ENCODE measurements at regions not wholly inside any gene's neighbourhood (a gene's known extent, or its start where the extent isn't known, plus 50 kb on each side); places are given as distances from the start of the nearest gene placed in this dataset.

GRCh38 chr17:77375917-77376651 lies 235.3 kb downstream of the SEC14L1 start:
- intact Hi-C loops (cut with micrococcal nuclease), result loop anchor here (10.0 kb wide), 1 partner anchor 579 kb away; the partner anchor contains the start of gene TNRC6C
- Mint-ChIP-seq H3K27ac (peak overlapping the region; percentile 74), H3K27me3 (ENCODE audit: low read depth) (no peaks in the 10 kb centered on the region), H3K36me3 (ENCODE audit: low read depth) (peaks cover 18% of the 10 kb centered on the region), H3K4me3 (ENCODE audit: low read depth) (peak overlapping the region; percentile 88), H3K4me1 (ENCODE audit: low read depth) (peaks cover 55% of the 10 kb centered on the region), H3K9me3 (no peaks in the 10 kb centered on the region)
- peak; percentile 74 for DNase-seq (ENCODE audit: low spot score)

GRCh38 chr17:77376795-77377709 lies 236.3 kb downstream of the SEC14L1 start:
- peak overlapping the region; percentile 46 for H3K27ac Mint-ChIP-seq
- H3K36me3 Mint-ChIP-seq (ENCODE audit: low read depth), result peaks cover 20% of the 10 kb centered on the region
- no peaks in the 10 kb centered on the region for H3K9me3 Mint-ChIP-seq
- intact Hi-C loops (cut with micrococcal nuclease), result loop anchor here (10.0 kb wide), 1 partner anchor 578 kb away; the partner anchor contains the start of gene TNRC6C
- peaks cover 56% of the 10 kb centered on the region for H3K4me1 Mint-ChIP-seq (ENCODE audit: low read depth)
- no peaks in the 10 kb centered on the region for H3K27me3 Mint-ChIP-seq (ENCODE audit: low read depth)
- no peak for DNase-seq (ENCODE audit: low spot score)
- peak overlapping the region; percentile 88 for H3K4me3 Mint-ChIP-seq (ENCODE audit: low read depth)

GRCh38 chr17:77377710-77378235 lies 237.0 kb downstream of the SEC14L1 start:
- DNase-seq (ENCODE audit: low spot score), result no peak
- H3K36me3 Mint-ChIP-seq (ENCODE audit: low read depth), result peaks cover 20% of the 10 kb centered on the region
- H3K4me1 Mint-ChIP-seq (ENCODE audit: low read depth), result peaks cover 58% of the 10 kb centered on the region
- no peaks in the 10 kb centered on the region for H3K9me3 Mint-ChIP-seq
- H3K27ac Mint-ChIP-seq, result peak overlapping the region; percentile 1
- peak overlapping the region; percentile 30 for H3K4me3 Mint-ChIP-seq (ENCODE audit: low read depth)
- no peaks in the 10 kb centered on the region for H3K27me3 Mint-ChIP-seq (ENCODE audit: low read depth)
- intact Hi-C loops (cut with micrococcal nuclease), result loop anchor here (10.0 kb wide), 1 partner anchor 577 kb away; the partner anchor contains the start of gene TNRC6C

- H3K27ac Mint-ChIP-seq, result no peak overlapping the region
- H3K4me3 Mint-ChIP-seq (ENCODE audit: low read depth), result no peak overlapping the region
- H3K9me3 Mint-ChIP-seq, result no peaks in the 10 kb centered on the region
- DNase-seq (ENCODE audit: low spot score), result no peak
- H3K36me3 Mint-ChIP-seq (ENCODE audit: low read depth), result peaks cover 22% of the 10 kb centered on the region
- intact Hi-C loops (cut with micrococcal nuclease), result loop anchor here (10.0 kb wide), 1 partner anchor 576 kb away; the partner anchor contains the start of gene TNRC6C
- peaks cover 64% of the 10 kb centered on the region for H3K4me1 Mint-ChIP-seq (ENCODE audit: low read depth)
- H3K27me3 Mint-ChIP-seq (ENCODE audit: low read depth), result no peaks in the 10 kb centered on the region
These were observed 237.7 kb downstream of the SEC14L1 start for GRCh38 chr17:77378318-77379064.

- H3K27ac Mint-ChIP-seq, result no peak overlapping the region
- H3K9me3 Mint-ChIP-seq, result no peaks in the 10 kb centered on the region
- intact Hi-C loops (cut with micrococcal nuclease), result loop anchor here (10.0 kb wide), 1 partner anchor 576 kb away; the partner anchor contains the start of gene TNRC6C
- no peak for DNase-seq (ENCODE audit: low spot score)
- H3K36me3 Mint-ChIP-seq (ENCODE audit: low read depth), result peaks cover 26% of the 10 kb centered on the region
- no peak overlapping the region for H3K4me3 Mint-ChIP-seq (ENCODE audit: low read depth)
- H3K4me1 Mint-ChIP-seq (ENCODE audit: low read depth), result peaks cover 69% of the 10 kb centered on the region
- no peaks in the 10 kb centered on the region for H3K27me3 Mint-ChIP-seq (ENCODE audit: low read depth)
These were observed 238.3 kb downstream of the SEC14L1 start for GRCh38 chr17:77379065-77379428.

GRCh38 chr17:77379832-77380231 lies 239.1 kb downstream of the SEC14L1 start:
- intact Hi-C loops (cut with micrococcal nuclease), result loop anchor here (10.0 kb wide), 1 partner anchor 575 kb away; the partner anchor contains the start of gene TNRC6C
- DNase-seq (ENCODE audit: low spot score), result no peak
- Mint-ChIP-seq H3K36me3 (ENCODE audit: low read depth) (peaks cover 30% of the 10 kb centered on the region), H3K27me3 (ENCODE audit: low read depth) (no peaks in the 10 kb centered on the region), H3K9me3 (no peaks in the 10 kb centered on the region), H3K27ac (no peak overlapping the region), H3K4me3 (ENCODE audit: low read depth) (no peak overlapping the region), H3K4me1 (ENCODE audit: low read depth) (peaks cover 68% of the 10 kb centered on the region)

GRCh38 chr17:77380395-77381184 lies 239.8 kb downstream of the SEC14L1 start:
- Mint-ChIP-seq H3K9me3 (no peaks in the 10 kb centered on the region), H3K27ac (no peak overlapping the region), H3K36me3 (ENCODE audit: low read depth) (peaks cover 25% of the 10 kb centered on the region), H3K4me3 (ENCODE audit: low read depth) (no peak overlapping the region), H3K27me3 (ENCODE audit: low read depth) (no peaks in the 10 kb centered on the region), H3K4me1 (ENCODE audit: low read depth) (peaks cover 61% of the 10 kb centered on the region)
- no peak for DNase-seq (ENCODE audit: low spot score)
- intact Hi-C loops (cut with micrococcal nuclease), result no loop called here

GRCh38 chr17:77381185-77381700 lies 240.5 kb downstream of the SEC14L1 start:
- H3K4me3 Mint-ChIP-seq (ENCODE audit: low read depth), result no peak overlapping the region
- H3K27me3 Mint-ChIP-seq (ENCODE audit: low read depth), result no peaks in the 10 kb centered on the region
- H3K36me3 Mint-ChIP-seq (ENCODE audit: low read depth), result peaks cover 25% of the 10 kb centered on the region
- intact Hi-C loops (cut with micrococcal nuclease), result no loop called here
- DNase-seq (ENCODE audit: low spot score), result no peak
- no peaks in the 10 kb centered on the region for H3K9me3 Mint-ChIP-seq
- peaks cover 58% of the 10 kb centered on the region for H3K4me1 Mint-ChIP-seq (ENCODE audit: low read depth)
- peak overlapping the region; percentile 67 for H3K27ac Mint-ChIP-seq

GRCh38 chr17:77381731-77382130 lies 241.0 kb downstream of the SEC14L1 start:
- Mint-ChIP-seq H3K36me3 (ENCODE audit: low read depth) (peaks cover 30% of the 10 kb centered on the region), H3K4me3 (ENCODE audit: low read depth) (no peak overlapping the region), H3K4me1 (ENCODE audit: low read depth) (peaks cover 58% of the 10 kb centered on the region), H3K27ac (peak overlapping the region; percentile 67), H3K9me3 (no peaks in the 10 kb centered on the region), H3K27me3 (ENCODE audit: low read depth) (no peaks in the 10 kb centered on the region)
- no peak for DNase-seq (ENCODE audit: low spot score)
- intact Hi-C loops (cut with micrococcal nuclease), result no loop called here

- peaks cover 59% of the 10 kb centered on the region for H3K4me1 Mint-ChIP-seq (ENCODE audit: low read depth)
- H3K27ac Mint-ChIP-seq, result peak overlapping the region; percentile 2
- no peaks in the 10 kb centered on the region for H3K27me3 Mint-ChIP-seq (ENCODE audit: low read depth)
- H3K9me3 Mint-ChIP-seq, result no peaks in the 10 kb centered on the region
- no peak for DNase-seq (ENCODE audit: low spot score)
- intact Hi-C loops (cut with micrococcal nuclease), result no loop called here
- peaks cover 34% of the 10 kb centered on the region for H3K36me3 Mint-ChIP-seq (ENCODE audit: low read depth)
- peak overlapping the region; percentile 41 for H3K4me3 Mint-ChIP-seq (ENCODE audit: low read depth)
These were observed 241.7 kb downstream of the SEC14L1 start for GRCh38 chr17:77382356-77382911.

- H3K9me3 Mint-ChIP-seq, result no peaks in the 10 kb centered on the region
- DNase-seq (ENCODE audit: low spot score), result no peak
- H3K4me3 Mint-ChIP-seq (ENCODE audit: low read depth), result no peak overlapping the region
- peaks cover 54% of the 10 kb centered on the region for H3K4me1 Mint-ChIP-seq (ENCODE audit: low read depth)
- H3K27me3 Mint-ChIP-seq (ENCODE audit: low read depth), result no peaks in the 10 kb centered on the region
- H3K36me3 Mint-ChIP-seq (ENCODE audit: low read depth), result peaks cover 30% of the 10 kb centered on the region
- intact Hi-C loops (cut with micrococcal nuclease), result no loop called here
- H3K27ac Mint-ChIP-seq, result peak overlapping the region; percentile 72
These were observed 242.3 kb downstream of the SEC14L1 start for GRCh38 chr17:77382966-77383612.

Data from activated T-helper 2 cell treated with anti-CD3 and anti-CD28 coated beads, Interferon-gamma antibody, Interleukin-2, Interleukin-4, amounts not matched to agents 10 μg/mL and 5 μg/mL and 100 μg/mL, durations not matched to agents 14 hours and 24 hours and 36 hours (primary cell).